Breast epithelium (tissue), 4 donors: ENCODE measurements at regions not wholly inside any gene's neighbourhood (a gene's known extent, or its start where the extent isn't known, plus 50 kb on each side); places are given as distances from the start of the nearest gene placed in this dataset.
A peak's percentile ranks its signal among the peaks of the same experiment; 100 is the strongest.

Experiments
- DNase-seq, 2 donors: peaks; one replicate each; pipeline ENCODE4 v3.0.0-alpha.2; 2019; ENCODE audit warnings: low spot score in 2 of 2
- H3K27ac ChIP-seq, 2 donors: fragments of 200-600 bp; sonication (generic) in 1 of 2; one replicate each; pipeline ENCODE4 v1.5.1; 2016 to 2019; ENCODE audit warnings: mild to moderate bottlenecking in 1 of 2
- H3K27me3 ChIP-seq, 2 donors: fragments of 200-600 bp; sonication (generic) in 1 of 2; one replicate each; pipeline versions ENCODE4 v1.5.1 to v1.6.0; 2017 to 2019; ENCODE audit warnings: control low read depth in 1 of 2, mild to moderate bottlenecking in 1 of 2
- H3K36me3 ChIP-seq: fragments of 200-600 bp; one replicate; pipeline ENCODE4 v1.5.1; 2019
- H3K4me1 ChIP-seq, 2 donors: fragments of 200-600 bp; sonication (generic); one replicate each; pipeline ENCODE4 v1.5.1; 2016 to 2019; ENCODE audit warnings: control low read depth in 1 of 2
- H3K4me3 ChIP-seq, 3 donors: fragments of 200-600 bp; sonication (generic); 1 replicate in 2 of 3; 2 replicates in 1 of 3; pipeline ENCODE4 v1.5.1; 2016 to 2019; ENCODE audit warnings: mild to moderate bottlenecking in 3 of 3, moderate library complexity in 2 of 3
- H3K9me3 ChIP-seq, 2 donors: fragments of 200-600 bp; sonication (generic) in 1 of 2; one replicate each; pipeline ENCODE4 v1.5.1; 2016 to 2019; ENCODE audit warnings: control low read depth in 1 of 2
- CTCF ChIP-seq, 3 donors: fragments of 450-650 bp; IDR thresholded peaks; one replicate each; pipeline ENCODE4 v1.5.1; 2016 to 2017; ENCODE audit warnings: antibody characterized with exemption in 3 of 3, mild to moderate bottlenecking in 3 of 3, moderate library complexity in 3 of 3
- POLR2A ChIP-seq: fragments of 450-650 bp; IDR thresholded peaks from one replicate; pipeline ENCODE4 v1.6.1; 2016; ENCODE audit warnings: antibody characterized with exemption, mild to moderate bottlenecking, moderate library complexity
- POLR2AphosphoS5 ChIP-seq, 3 donors: sonication (generic); formaldehyde crosslinking; IDR thresholded peaks; one replicate each; pipeline ENCODE4 v1.6.1; 2017; ENCODE audit warnings: antibody characterized with exemption in 3 of 3
- intact Hi-C: fragments of 100-400 bp; cut with DNase I; formaldehyde crosslinking; loops from one replicate; pipeline ENCODE4 v1.15.1; 2023; ENCODE audit warnings: low total_unique reads

GRCh38 chr18:68499141-68499540 lies 215.8 kb downstream of the TMX3 start:
- DNase-seq: no peak
- Histone ChIP-seq H3K36me3 (no peaks in the 10 kb centered on the region), H3K4me1 (no peaks in the 10 kb centered on the region), H3K27ac (no peak overlapping the region), H3K9me3 (no peaks in the 10 kb centered on the region), H3K4me3 (no peak overlapping the region), H3K27me3 (no peaks in the 10 kb centered on the region)
- TF ChIP-seq CTCF (IDR thresholded peaks at IDR 0.05) (no peak), POLR2AphosphoS5 (IDR thresholded peaks at IDR 0.05) (no peak), POLR2A (no peak)
- intact Hi-C loops: no loop called here

- DNase-seq: no peak
- no peaks in the 10 kb centered on the region for H3K36me3 ChIP-seq
- no peaks in the 10 kb centered on the region for H3K27me3 ChIP-seq
- no peak overlapping the region for H3K27ac ChIP-seq
- intact Hi-C loops: no loop called here
- no peak overlapping the region for H3K4me3 ChIP-seq
- TF ChIP-seq POLR2AphosphoS5 (IDR thresholded peaks at IDR 0.05) (no peak), POLR2A (no peak), CTCF (IDR thresholded peaks at IDR 0.05) (no peak)
- H3K4me1 ChIP-seq: no peaks in the 10 kb centered on the region
- no peaks in the 10 kb centered on the region for H3K9me3 ChIP-seq
Observed at GRCh38 chr18:68498636-68499035, 216.3 kb downstream of the TMX3 start.

GRCh38 chr18:68498185-68498584 lies 216.7 kb downstream of the TMX3 start:
- no peak overlapping the region for H3K27ac ChIP-seq
- no peak for DNase-seq
- intact Hi-C loops: no loop called here
- no peak overlapping the region for H3K4me3 ChIP-seq
- no peaks in the 10 kb centered on the region for H3K9me3 ChIP-seq
- TF ChIP-seq POLR2AphosphoS5 (IDR thresholded peaks at IDR 0.05) (no peak), POLR2A (no peak), CTCF (IDR thresholded peaks at IDR 0.05) (no peak)
- H3K36me3 ChIP-seq: no peaks in the 10 kb centered on the region
- no peaks in the 10 kb centered on the region for H3K27me3 ChIP-seq
- H3K4me1 ChIP-seq: no peaks in the 10 kb centered on the region

- no peak for DNase-seq
- no peak overlapping the region for H3K27ac ChIP-seq
- intact Hi-C loops: no loop called here
- H3K36me3 ChIP-seq: no peaks in the 10 kb centered on the region
- H3K4me1 ChIP-seq: no peaks in the 10 kb centered on the region
- no peaks in the 10 kb centered on the region for H3K9me3 ChIP-seq
- TF ChIP-seq POLR2AphosphoS5 (IDR thresholded peaks at IDR 0.05) (peak in 1 of 3 donors; percentile 35), POLR2A (no peak)
- H3K27me3 ChIP-seq: no peaks in the 10 kb centered on the region
- H3K4me3 ChIP-seq: no peak overlapping the region
Observed at GRCh38 chr18:68494802-68495581, 219.9 kb downstream of the TMX3 start.

GRCh38 chr18:68489013-68489792 lies 225.7 kb downstream of the TMX3 start:
- Histone ChIP-seq H3K27me3 (no peaks in the 10 kb centered on the region), H3K4me1 (no peaks in the 10 kb centered on the region), H3K27ac (no peak overlapping the region), H3K36me3 (no peaks in the 10 kb centered on the region), H3K9me3 (no peaks in the 10 kb centered on the region), H3K4me3 (no peak overlapping the region)
- no peak for DNase-seq
- TF ChIP-seq POLR2A: no peak
- TF ChIP-seq CTCF (IDR thresholded peaks at IDR 0.05): no peak
- TF ChIP-seq POLR2AphosphoS5 (IDR thresholded peaks at IDR 0.05): no peak
- intact Hi-C loops: no loop called here
